ENCODE measurements at regions not wholly inside any gene's neighbourhood (a gene's known extent, or its start where the extent isn't known, plus 50 kb on each side); places are given as distances from the start of the nearest gene placed in this dataset.

GRCh38 chr3:96101006-96101560 is 713.3 kb upstream of the EPHA6 start:
- no peak for TF ChIP-seq CTCF (IDR thresholded peaks at IDR 0.05)
- TF ChIP-seq POLR2AphosphoS5 (IDR thresholded peaks at IDR 0.05): no peak
- no peak for TF ChIP-seq POLR2A (IDR thresholded peaks at IDR 0.05)
- no peak for TF ChIP-seq EP300 (IDR thresholded peaks at IDR 0.05)
- H3K9me3 ChIP-seq: no peaks in the 10 kb centered on the region

GRCh38 chr3:96106701-96107100 is 707.7 kb upstream of the EPHA6 start:
- no peaks in the 10 kb centered on the region for H3K9me3 ChIP-seq
- 70% methylated on average over 2 of the region's 2 CpGs for WGBS
- TF ChIP-seq POLR2A (IDR thresholded peaks at IDR 0.05) (no peak), EP300 (IDR thresholded peaks at IDR 0.05) (no peak), POLR2AphosphoS5 (IDR thresholded peaks at IDR 0.05) (no peak), CTCF (IDR thresholded peaks at IDR 0.05) (no peak)
- no peaks in the 10 kb centered on the region for H3K27me3 ChIP-seq
- no peak for DNase-seq (ENCODE audit: low spot score in 2 of 2)
- no peak overlapping the region for H3K4me3 ChIP-seq
- H3K4me1 ChIP-seq: no peaks in the 10 kb centered on the region
- no peaks in the 10 kb centered on the region for H3K36me3 ChIP-seq
- no peak overlapping the region for H3K27ac ChIP-seq

More at GRCh38 chr3:96101006-96101560, 713.3 kb upstream of the EPHA6 start:
- Histone ChIP-seq H3K4me1 (no peaks in the 10 kb centered on the region), H3K27ac (no peak overlapping the region), H3K27me3 (no peaks in the 10 kb centered on the region), H3K4me3 (no peak overlapping the region), H3K36me3 (no peaks in the 10 kb centered on the region)
- no peak for DNase-seq (ENCODE audit: low spot score in 2 of 2)
- WGBS: 62% methylated on average over 2 of the region's 2 CpGs
